ENCODE measurements at regions not wholly inside any gene's neighbourhood (a gene's known extent, or its start where the extent isn't known, plus 50 kb on each side); places are given as distances from the start of the nearest gene placed in this dataset.

- Histone ChIP-seq H3K9me3 (ENCODE audit: control insufficient read depth, low read length) (no peaks in the 10 kb centered on the region), H3K27ac (ENCODE audit: low read depth, low read length) (no peak overlapping the region), H3K27me3 (ENCODE audit: control insufficient read depth, insufficient read depth, low read length, poor library complexity, severe bottlenecking) (no peaks in the 10 kb centered on the region), H3K36me3 (ENCODE audit: control insufficient read depth, insufficient read depth, low read length) (no peaks in the 10 kb centered on the region), H3K9ac (ENCODE audit: extremely low read depth, low read length, poor library complexity, severe bottlenecking) (no peak overlapping the region), H3K4me1 (ENCODE audit: control insufficient read depth, insufficient read depth, low read length) (no peaks in the 10 kb centered on the region), H3K4me3 (ENCODE audit: low read length) (no peak overlapping the region)
- peaks cover 2% of the 10 kb centered on the region for H3K4me1 Mint-ChIP-seq
- TF ChIP-seq CTCF (conservative IDR thresholded peaks at IDR 0.05), result no peak
- no peak overlapping the region for H3K27ac Mint-ChIP-seq
- no peak for DNase-seq
- no peaks in the 10 kb centered on the region for H3K36me3 Mint-ChIP-seq (ENCODE audit: low read depth)
- H3K9me3 Mint-ChIP-seq, result no peaks in the 10 kb centered on the region
- 71 to 89% methylated on average over 1 to 5 of the region's 5 CpGs for WGBS, 2 experiments (ENCODE audit: insufficient coverage in 1 of 2, insufficient read length in 1 of 2)
- no peaks in the 10 kb centered on the region for H3K27me3 Mint-ChIP-seq (ENCODE audit: insufficient read depth)
- no peak overlapping the region for H3K4me3 Mint-ChIP-seq
Measured at GRCh38 chr5:60521376-60522291, 178.3 kb downstream of the DEPDC1B start.

- peaks cover 2% of the 10 kb centered on the region for H3K4me1 Mint-ChIP-seq
- TF ChIP-seq CTCF (conservative IDR thresholded peaks at IDR 0.05), result no peak
- Histone ChIP-seq H3K4me1 (ENCODE audit: control insufficient read depth, insufficient read depth, low read length) (no peaks in the 10 kb centered on the region), H3K27me3 (ENCODE audit: control insufficient read depth, insufficient read depth, low read length, poor library complexity, severe bottlenecking) (no peaks in the 10 kb centered on the region), H3K36me3 (ENCODE audit: control insufficient read depth, insufficient read depth, low read length) (no peaks in the 10 kb centered on the region), H3K9me3 (ENCODE audit: control insufficient read depth, low read length) (no peaks in the 10 kb centered on the region), H3K9ac (ENCODE audit: extremely low read depth, low read length, poor library complexity, severe bottlenecking) (no peak overlapping the region), H3K27ac (ENCODE audit: low read depth, low read length) (no peak overlapping the region), H3K4me3 (ENCODE audit: low read length) (no peak overlapping the region)
- no peaks in the 10 kb centered on the region for H3K9me3 Mint-ChIP-seq
- DNase-seq, result no peak
- no peaks in the 10 kb centered on the region for H3K36me3 Mint-ChIP-seq (ENCODE audit: low read depth)
- H3K27ac Mint-ChIP-seq, result no peak overlapping the region
- 89 to 96% methylated on average over 5 to 6 of the region's 6 CpGs for WGBS, 2 experiments (ENCODE audit: insufficient coverage in 1 of 2, insufficient read length in 1 of 2)
- H3K27me3 Mint-ChIP-seq (ENCODE audit: insufficient read depth), result no peaks in the 10 kb centered on the region
- no peak overlapping the region for H3K4me3 Mint-ChIP-seq
Measured at GRCh38 chr5:60520451-60521227, 179.3 kb downstream of the DEPDC1B start.

GRCh38 chr5:60519372-60519771 lies 180.6 kb downstream of the DEPDC1B start:
- TF ChIP-seq CTCF (conservative IDR thresholded peaks at IDR 0.05), result no peak
- no peak overlapping the region for H3K9ac ChIP-seq (ENCODE audit: extremely low read depth, low read length, poor library complexity, severe bottlenecking)
- H3K27ac Mint-ChIP-seq, result no peak overlapping the region
- no peaks in the 10 kb centered on the region for H3K9me3 Mint-ChIP-seq
- H3K4me1 ChIP-seq (ENCODE audit: control insufficient read depth, insufficient read depth, low read length), result no peaks in the 10 kb centered on the region
- H3K27ac ChIP-seq (ENCODE audit: low read depth, low read length), result no peak overlapping the region
- no peaks in the 10 kb centered on the region for H3K27me3 ChIP-seq (ENCODE audit: control insufficient read depth, insufficient read depth, low read length, poor library complexity, severe bottlenecking)
- no peak for DNase-seq
- no peak overlapping the region for H3K4me3 ChIP-seq (ENCODE audit: low read length)
- H3K4me3 Mint-ChIP-seq, result no peak overlapping the region
- no peaks in the 10 kb centered on the region for H3K36me3 ChIP-seq (ENCODE audit: control insufficient read depth, insufficient read depth, low read length)
- 73% methylated on average over 1 of the region's 1 CpG; no CpG with 5 or more reads in 1 of the 2 experiments for WGBS, 2 experiments (ENCODE audit: insufficient coverage in 1 of 2, insufficient read length in 1 of 2)
- no peaks in the 10 kb centered on the region for H3K36me3 Mint-ChIP-seq (ENCODE audit: low read depth)
- H3K27me3 Mint-ChIP-seq (ENCODE audit: insufficient read depth), result no peaks in the 10 kb centered on the region
- peaks cover 2% of the 10 kb centered on the region for H3K4me1 Mint-ChIP-seq
- no peaks in the 10 kb centered on the region for H3K9me3 ChIP-seq (ENCODE audit: control insufficient read depth, low read length)
